DND-41 (cell line): ENCODE measurements at regions not wholly inside any gene's neighbourhood (a gene's known extent, or its start where the extent isn't known, plus 50 kb on each side); places are given as distances from the start of the nearest gene placed in this dataset.

ENCODE experiments used
- ATAC-seq: fragments of 200-7000 bp; cut with Tn5 transposase; 3 replicates; pipeline ENCODE4 v1.9.1; 2021; ENCODE audit warnings: low read depth; ENCODE audit not compliant: insufficient read depth
- DNase-seq: peaks from one replicate; pipeline ENCODE4 v3.0.0-alpha.2; 2020
- H2AFZ ChIP-seq: 2 replicates; pipeline ENCODE4 v1.6.0; 2012; ENCODE audit warnings: low read depth, low read length
- H3K27ac ChIP-seq: 2 replicates; pipeline ENCODE4 v1.5.1; 2012; ENCODE audit warnings: low read length, inconsistent platforms
- H3K27me3 ChIP-seq: fragments of 200-600 bp; sonication (generic); 2 replicates; pipeline ENCODE4 v1.6.0; 2012; ENCODE audit warnings: low read length, mild to moderate bottlenecking, inconsistent platforms; ENCODE audit not compliant: insufficient read depth, poor library complexity
- H3K36me3 ChIP-seq: 2 replicates; pipeline ENCODE4 v1.5.1; 2012; ENCODE audit warnings: low read length, inconsistent platforms; ENCODE audit not compliant: insufficient read depth
- H3K4me1 ChIP-seq: 2 replicates; pipeline ENCODE4 v1.5.1; 2012; ENCODE audit warnings: mild to moderate bottlenecking, low read length; ENCODE audit not compliant: insufficient read depth
- H3K4me2 ChIP-seq: 2 replicates; pipeline ENCODE4 v1.6.0; 2012; ENCODE audit warnings: mild to moderate bottlenecking, moderate library complexity, low read length, inconsistent platforms; ENCODE audit not compliant: insufficient read depth
- H3K4me3 ChIP-seq, 2 experiments: fragments of 200-600 bp in 1 of 2; shearing (Covaris generic) in 1 of 2; 2 replicates each; pipeline ENCODE4 v1.5.1; 2012 to 2016; ENCODE audit warnings: inconsistent platforms in 2 of 2, low read length in 2 of 2, mild to moderate bottlenecking in 2 of 2, low read depth in 1 of 2, moderate library complexity in 1 of 2
- H3K79me2 ChIP-seq: 2 replicates; pipeline ENCODE4 v1.6.0; 2012; ENCODE audit warnings: low read length, inconsistent platforms; ENCODE audit not compliant: insufficient read depth
- H3K9ac ChIP-seq: 2 replicates; pipeline ENCODE4 v1.6.0; 2012; ENCODE audit warnings: low read depth, mild to moderate bottlenecking, inconsistent platforms, low read length, moderate library complexity
- H3K9me3 ChIP-seq: 2 replicates; pipeline ENCODE4 v1.5.1; 2012; ENCODE audit warnings: low read length, moderate library complexity, mild to moderate bottlenecking, inconsistent platforms; ENCODE audit not compliant: insufficient read depth, severe bottlenecking
- H4K20me1 ChIP-seq: 2 replicates; pipeline ENCODE4 v1.6.0; 2012; ENCODE audit warnings: low read length; ENCODE audit not compliant: insufficient read depth
- EZH2 ChIP-seq: IDR thresholded peaks from 3 replicates; pipeline ENCODE4 v1.6.1; 2012; ENCODE audit warnings: borderline replicate concordance, low read depth, mild to moderate bottlenecking, moderate library complexity, low read length, inconsistent platforms; ENCODE audit not compliant: severe bottlenecking
- TF ChIP-seq, protein P1 (sequence below): IDR thresholded peaks from 2 replicates; pipeline ENCODE4 v1.5.1; 2012; ENCODE audit warnings: borderline replicate concordance, low read length, moderate library complexity, mild to moderate bottlenecking; ENCODE audit not compliant: poor library complexity, severe bottlenecking; ENCODE audit errors: extremely low read depth

DNA sequence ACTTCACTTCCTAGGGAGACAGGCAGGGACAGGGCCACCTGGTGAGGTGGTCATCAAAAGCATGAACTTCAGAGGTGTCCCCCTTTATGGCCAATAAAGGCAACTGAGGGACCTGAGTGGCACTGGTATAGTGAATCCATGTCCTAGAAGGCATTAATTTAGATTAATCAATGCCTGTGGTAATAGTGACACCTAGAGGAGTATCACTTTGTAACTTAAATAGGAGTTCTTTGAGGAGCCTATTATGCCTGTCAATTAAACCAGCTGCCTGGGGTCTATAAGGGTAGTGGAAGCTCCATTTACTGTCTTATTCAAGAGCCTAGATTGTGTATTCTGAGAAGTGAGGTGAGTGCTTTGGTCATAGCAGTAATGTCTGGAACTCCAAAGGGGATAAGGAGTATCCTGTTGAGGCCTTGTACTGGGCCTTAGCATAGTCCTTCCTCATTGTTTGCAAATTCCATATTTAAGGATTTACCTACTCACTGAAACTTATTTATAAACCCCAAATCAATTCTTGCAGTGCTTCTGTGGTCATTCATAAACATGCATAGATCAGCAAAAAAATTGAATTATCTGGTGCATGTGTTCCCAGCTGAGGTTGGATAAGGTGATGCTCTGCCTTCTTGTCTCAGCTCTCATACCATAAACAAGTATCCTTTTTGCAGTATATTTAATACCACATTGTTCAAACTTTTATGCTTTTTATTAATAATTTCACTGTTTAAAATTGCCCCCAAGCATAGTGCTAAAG, 213.8 kb upstream of the RADX start:
- Histone ChIP-seq H3K4me2 (no peak overlapping the region), H3K79me2 (no peaks in the 10 kb centered on the region), H3K27me3 (no peaks in the 10 kb centered on the region), H3K9ac (no peak overlapping the region), H3K4me3 (no peak overlapping the region), H3K4me1 (no peaks in the 10 kb centered on the region), H2AFZ (no peak overlapping the region), H3K9me3 (no peaks in the 10 kb centered on the region), H4K20me1 (no peaks in the 10 kb centered on the region), H3K36me3 (no peaks in the 10 kb centered on the region), H3K27ac (no peak overlapping the region)
- no peak for ATAC-seq
- TF ChIP-seq, protein P1, sequence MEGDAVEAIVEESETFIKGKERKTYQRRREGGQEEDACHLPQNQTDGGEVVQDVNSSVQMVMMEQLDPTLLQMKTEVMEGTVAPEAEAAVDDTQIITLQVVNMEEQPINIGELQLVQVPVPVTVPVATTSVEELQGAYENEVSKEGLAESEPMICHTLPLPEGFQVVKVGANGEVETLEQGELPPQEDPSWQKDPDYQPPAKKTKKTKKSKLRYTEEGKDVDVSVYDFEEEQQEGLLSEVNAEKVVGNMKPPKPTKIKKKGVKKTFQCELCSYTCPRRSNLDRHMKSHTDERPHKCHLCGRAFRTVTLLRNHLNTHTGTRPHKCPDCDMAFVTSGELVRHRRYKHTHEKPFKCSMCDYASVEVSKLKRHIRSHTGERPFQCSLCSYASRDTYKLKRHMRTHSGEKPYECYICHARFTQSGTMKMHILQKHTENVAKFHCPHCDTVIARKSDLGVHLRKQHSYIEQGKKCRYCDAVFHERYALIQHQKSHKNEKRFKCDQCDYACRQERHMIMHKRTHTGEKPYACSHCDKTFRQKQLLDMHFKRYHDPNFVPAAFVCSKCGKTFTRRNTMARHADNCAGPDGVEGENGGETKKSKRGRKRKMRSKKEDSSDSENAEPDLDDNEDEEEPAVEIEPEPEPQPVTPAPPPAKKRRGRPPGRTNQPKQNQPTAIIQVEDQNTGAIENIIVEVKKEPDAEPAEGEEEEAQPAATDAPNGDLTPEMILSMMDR = no peak
- TF ChIP-seq EZH2 = no peak
- DNase-seq = no peak

DNA sequence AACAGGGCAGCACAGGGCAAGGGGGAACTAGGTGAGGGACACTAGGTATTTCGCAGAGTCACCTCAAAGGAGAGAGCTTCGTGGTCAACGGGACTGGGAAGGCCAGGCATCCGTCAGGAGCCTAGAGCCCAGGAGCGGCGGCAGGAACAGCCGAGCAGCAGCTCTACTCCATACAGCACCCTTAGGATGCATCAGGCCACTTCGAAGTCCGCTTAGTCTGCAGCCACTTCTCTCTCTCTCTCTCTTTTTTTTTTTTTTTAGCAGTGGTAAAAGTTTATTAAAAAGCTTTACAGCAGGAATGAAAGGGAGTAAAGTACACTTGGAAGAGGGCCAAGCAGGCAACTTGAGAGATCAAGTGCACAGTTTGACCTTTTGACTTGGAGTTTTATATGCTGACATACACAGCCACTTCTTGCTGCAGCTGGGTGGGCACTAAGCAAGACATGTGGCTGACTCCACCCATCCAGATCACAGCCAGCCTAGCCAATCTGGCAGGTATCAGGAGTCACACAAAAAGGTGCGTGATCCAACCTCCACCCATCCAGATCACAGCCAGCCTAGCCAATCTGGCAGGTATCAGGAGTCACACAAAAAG, 209.7 kb upstream of the RADX start:
- ATAC-seq (no peak), DNase-seq (no peak)
- no peak overlapping the region for H3K27ac ChIP-seq
- TF ChIP-seq, protein P1 = no peak
- no peak for TF ChIP-seq EZH2
- H3K4me3 ChIP-seq = no peak overlapping the region
- H3K36me3 ChIP-seq = no peaks in the 10 kb centered on the region
- no peaks in the 10 kb centered on the region for H4K20me1 ChIP-seq
- no peak overlapping the region for H2AFZ ChIP-seq
- no peaks in the 10 kb centered on the region for H3K27me3 ChIP-seq
- no peaks in the 10 kb centered on the region for H3K9me3 ChIP-seq
- no peaks in the 10 kb centered on the region for H3K4me1 ChIP-seq
- no peaks in the 10 kb centered on the region for H3K79me2 ChIP-seq
- no peak overlapping the region for H3K4me2 ChIP-seq
- H3K9ac ChIP-seq = no peak overlapping the region

GRCh38 chrX:106404512-106404911, 207.3 kb upstream of the RADX start:
- no peak for DNase-seq
- H3K4me1 ChIP-seq = no peaks in the 10 kb centered on the region

More at GRCh38 chrX:106404512-106404911, 207.3 kb upstream of the RADX start:
- Histone ChIP-seq H3K27ac (no peak overlapping the region), H3K4me2 (no peak overlapping the region), H3K4me3 (no peak overlapping the region), H4K20me1 (no peaks in the 10 kb centered on the region), H3K9ac (no peak overlapping the region), H3K9me3 (no peaks in the 10 kb centered on the region), H2AFZ (no peak overlapping the region), H3K36me3 (no peaks in the 10 kb centered on the region), H3K79me2 (no peaks in the 10 kb centered on the region), H3K27me3 (no peaks in the 10 kb centered on the region)
- no peak for TF ChIP-seq EZH2
- TF ChIP-seq, protein P1 = no peak
- ATAC-seq = no peak
